Putamen (tissue), 1 donor: ENCODE measurements at regions not wholly inside any gene's neighbourhood (a gene's known extent, or its start where the extent isn't known, plus 50 kb on each side); places are given as distances from the start of the nearest gene placed in this dataset.
"Not testable (repeated sequence)": the region's sequence is repeated elsewhere in the genome, so short reads cannot be mapped to it uniquely, and the experiment has no call there.

Experiments used
- DNase-seq: peaks from one replicate; pipeline ENCODE4 v3.0.0-alpha.2; 2016; ENCODE audit warnings: low spot score

GRCh38 chr6:26720663-26721218, 61.2 kb upstream of the ZNF322 start:
- DNase-seq = not testable (repeated sequence)

GRCh38 chr6:26730019-26730766, 70.6 kb upstream of the ZNF322 start:
- DNase-seq = not testable (repeated sequence)

GRCh38 chr6:26734776-26735472, 75.4 kb upstream of the ZNF322 start:
- DNase-seq = not testable (repeated sequence)

DNA sequence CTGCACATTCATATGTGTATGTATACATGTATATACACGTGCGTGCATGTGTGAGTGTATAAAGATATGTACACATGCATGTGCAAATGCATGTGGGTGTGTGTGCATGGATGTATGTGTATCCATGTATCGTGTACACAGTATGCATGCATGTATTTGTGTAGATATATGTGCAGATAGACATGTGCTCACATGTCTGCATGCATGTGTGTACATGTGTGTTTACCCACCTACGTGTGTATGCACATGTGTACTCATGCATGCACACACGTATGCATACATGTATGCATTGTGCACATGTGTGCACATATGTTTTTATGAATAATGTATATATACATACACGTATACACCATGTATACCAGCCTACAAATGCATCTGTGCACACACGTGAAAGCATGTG, 80.3 kb upstream of the ZNF322 start:
- DNase-seq = no peak

- no peak for DNase-seq
Observed at GRCh38 chr6:26743157-26743821, 83.7 kb upstream of the ZNF322 start.

GRCh38 chr6:26743941-26744699, 84.6 kb upstream of the ZNF322 start:
- DNase-seq = no peak

GRCh38 chr6:26744837-26745282, 85.3 kb upstream of the ZNF322 start:
- not testable (repeated sequence) for DNase-seq

DNA sequence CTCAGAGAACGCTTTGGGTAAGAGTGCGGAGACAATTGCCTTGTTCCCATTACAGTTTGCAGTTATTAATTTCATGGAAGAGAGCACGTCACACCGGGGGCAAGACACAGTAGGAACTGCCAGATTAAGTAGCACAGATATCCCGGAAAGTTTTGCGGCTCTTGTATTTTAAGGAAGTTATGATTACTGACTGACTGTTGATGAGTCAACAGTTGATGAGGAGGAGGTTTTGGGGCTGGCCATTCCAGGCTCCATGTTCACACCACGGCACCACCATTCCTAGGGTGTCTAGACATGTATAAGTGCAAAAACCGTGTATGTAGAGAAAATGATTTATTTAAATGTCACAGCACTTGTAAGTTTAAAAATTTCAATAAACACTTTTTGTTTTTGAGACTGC, 86.4 kb upstream of the ZNF322 start:
- DNase-seq = not testable (repeated sequence)

DNA sequence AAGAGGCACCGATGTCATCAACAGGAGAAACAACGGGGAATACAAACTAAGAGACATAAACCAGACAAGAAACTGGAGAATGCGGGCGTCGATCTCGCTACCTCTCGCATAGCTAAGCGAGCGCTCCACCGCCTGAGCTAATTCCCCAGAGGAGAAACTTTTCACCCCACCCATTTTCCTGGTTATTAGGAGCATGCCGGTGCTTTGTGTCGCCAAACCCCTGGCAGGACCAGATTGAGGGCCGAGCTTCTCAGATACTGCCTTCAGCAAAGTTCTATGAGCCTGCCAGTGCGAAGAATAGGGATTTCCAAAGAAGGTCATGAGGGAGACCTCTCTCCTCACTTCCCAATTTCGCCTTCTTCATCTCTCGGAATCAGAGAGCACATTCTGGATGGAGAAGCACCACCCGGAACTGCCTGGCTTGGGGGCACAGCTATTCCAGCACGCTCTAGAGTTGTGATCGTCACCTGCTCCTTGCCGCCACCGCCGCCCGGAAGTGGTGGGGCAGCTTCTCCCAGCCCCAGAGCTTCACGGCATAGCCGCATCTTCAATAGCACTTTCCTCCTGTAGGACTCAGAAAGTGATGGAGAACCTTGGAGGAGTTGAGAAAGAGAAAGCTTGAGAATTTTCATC, 89.7 kb upstream of the ZNF322 start:
- DNase-seq = not testable (repeated sequence)

DNA sequence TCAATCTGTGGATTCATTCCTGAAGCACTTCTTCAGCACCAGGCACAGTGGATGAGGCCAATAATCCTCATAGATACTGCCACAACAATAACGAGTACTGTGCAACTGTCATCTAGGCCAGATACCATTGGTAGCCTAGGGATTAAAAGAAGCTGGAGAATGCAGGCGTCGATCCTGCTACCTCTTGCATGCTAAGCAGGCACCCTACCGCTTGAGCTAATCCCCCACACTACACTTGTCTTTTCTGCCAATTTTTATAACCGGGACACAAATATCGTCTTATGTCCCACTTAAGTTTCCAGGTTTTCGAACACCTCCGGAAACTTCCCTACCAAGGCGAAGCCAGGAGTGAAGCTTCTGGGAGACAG, 90.2 kb upstream of the ZNF322 start:
- DNase-seq = not testable (repeated sequence)

- no peak for DNase-seq
Observed at GRCh38 chr6:26754212-26754611, 94.7 kb upstream of the ZNF322 start.

DNA sequence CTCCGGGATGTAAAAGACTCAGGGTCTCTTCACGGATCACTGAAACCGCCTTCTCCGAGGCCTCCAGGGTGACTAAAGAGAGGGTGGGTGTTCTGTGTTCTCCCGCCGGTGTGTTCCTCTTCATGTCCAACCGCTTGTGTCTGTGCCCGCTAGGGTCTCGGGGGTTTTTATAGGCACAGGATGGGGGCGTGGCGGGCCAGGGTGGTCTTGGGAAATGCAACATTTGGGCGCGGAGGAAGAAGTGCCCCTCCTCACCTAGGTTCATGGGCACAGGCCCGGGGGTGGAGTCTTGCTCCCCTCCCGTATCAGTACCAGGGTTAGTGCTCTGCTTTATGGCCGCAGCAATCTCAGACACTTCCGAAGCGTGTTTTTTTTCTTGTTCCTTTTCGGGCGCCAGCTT, 95.3 kb upstream of the ZNF322 start:
- not testable (repeated sequence) for DNase-seq

- DNase-seq = not testable (repeated sequence)
Observed at GRCh38 chr6:26756067-26756805, 96.7 kb upstream of the ZNF322 start.

DNA sequence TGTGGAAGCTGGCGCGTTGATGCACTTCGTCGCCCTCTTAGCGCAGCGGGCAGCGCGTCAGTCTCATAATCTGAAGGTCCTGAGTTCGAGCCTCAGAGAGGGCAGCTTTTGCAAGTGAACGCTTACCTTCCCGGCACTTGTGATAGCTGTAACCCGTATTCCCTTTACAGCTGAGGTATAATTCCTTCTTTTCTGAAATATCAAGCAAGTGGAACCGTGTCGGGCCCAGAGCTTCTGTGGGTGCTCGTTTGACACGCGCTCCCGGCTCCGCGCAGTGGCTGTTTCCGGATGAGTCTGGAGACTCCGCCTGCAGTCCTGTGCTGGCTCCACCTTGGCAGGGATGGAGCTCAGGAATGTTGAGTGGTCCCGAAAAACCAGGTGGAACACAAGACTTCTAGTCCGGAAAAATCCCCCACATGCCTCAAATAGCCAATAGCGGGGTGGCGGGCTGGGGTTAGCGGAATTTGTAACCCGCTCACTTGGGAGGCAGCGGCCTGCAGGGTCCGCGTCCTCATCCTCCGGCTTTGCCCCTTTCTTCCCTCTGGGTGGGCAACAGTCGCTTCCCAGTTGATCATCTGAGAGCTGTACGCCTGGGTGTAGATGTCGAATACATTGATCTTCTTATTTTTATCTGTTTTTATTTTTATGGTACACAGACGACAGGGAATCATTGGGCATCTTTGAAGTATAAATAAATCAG, 106.8 kb upstream of the ZNF322 start:
- not testable (repeated sequence) for DNase-seq

DNA sequence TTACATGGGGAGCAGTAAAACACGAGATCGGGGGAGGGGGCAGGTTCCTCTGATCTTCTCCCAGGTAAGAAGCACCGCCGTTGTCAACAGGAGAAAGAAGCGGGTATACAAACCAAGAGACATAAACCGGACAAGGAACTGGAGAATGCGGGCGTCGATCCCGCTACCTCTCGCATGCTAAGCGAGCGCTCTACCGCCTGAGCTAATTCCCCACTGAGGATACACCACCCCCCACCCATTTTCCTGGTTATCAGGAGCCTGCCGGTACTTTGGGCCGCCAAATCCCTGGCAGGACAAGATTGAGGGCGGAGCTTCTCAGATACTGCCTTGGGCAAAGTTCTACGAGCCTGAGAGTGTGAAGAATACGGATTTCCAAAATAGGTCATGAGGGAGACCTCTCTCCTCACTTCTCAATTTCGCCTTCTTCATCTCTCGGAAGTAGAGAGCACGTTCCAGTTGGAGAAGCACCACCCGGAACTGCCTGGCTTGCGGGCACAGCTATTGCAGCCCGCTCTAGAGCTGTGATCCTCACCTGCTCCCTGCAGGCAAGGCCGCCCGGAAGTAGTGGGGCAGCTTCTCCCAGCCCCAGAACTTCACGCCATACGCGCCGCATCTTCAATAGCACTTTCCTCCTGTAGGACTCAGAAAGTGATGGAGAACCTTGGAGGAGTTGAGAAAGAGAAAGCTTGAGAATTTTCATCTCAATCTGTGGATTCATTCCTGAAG, 111.6 kb upstream of the ZNF322 start:
- DNase-seq = not testable (repeated sequence)

GRCh38 chr6:26773414-26773813, 113.9 kb upstream of the ZNF322 start:
- not testable (repeated sequence) for DNase-seq

GRCh38 chr6:26780563-26780962, 121.0 kb upstream of the ZNF322 start:
- DNase-seq = not testable (repeated sequence)

GRCh38 chr6:26795474-26796307, 136.1 kb upstream of the ZNF322 start:
- not testable (repeated sequence) for DNase-seq
